Activated CD4-positive, alpha-beta T cell treated with anti-CD3 and anti-CD28 coated beads for 36 hours (primary cell): ENCODE measurements at regions not wholly inside any gene's neighbourhood (a gene's known extent, or its start where the extent isn't known, plus 50 kb on each side); places are given as distances from the start of the nearest gene placed in this dataset.
A peak's percentile ranks its signal among the peaks of the same experiment; 100 is the strongest.

Experiments used
- ATAC-seq: fragments of 200-7000 bp; cut with Tn5 transposase; one replicate; pipeline ENCODE4 v1.10.0; 2021; ENCODE audit warnings: mild to moderate bottlenecking, moderate library complexity
- CTCF ChIA-PET: fragments of 350-600 bp; sonication (Branson Sonifier 250); formaldehyde crosslinking; loops from one replicate; lab custom pipeline; 2021; ENCODE audit warnings: antibody characterized with exemption; lab: Charles Lee
- POLR2A ChIA-PET: fragments of 350-600 bp; sonication (Branson Sonifier 250); formaldehyde crosslinking; loops from one replicate; lab custom pipeline; 2021; ENCODE audit warnings: antibody characterized with exemption, inconsistent platforms; lab: Charles Lee
- DNase-seq: peaks from one replicate; pipeline ENCODE4 v3.0.0-alpha.2; 2020
- H3K27ac Mint-ChIP-seq: one replicate; pipeline ENCODE4 v1.8.0; 2021; ENCODE audit warnings: mixed read lengths
- H3K27me3 Mint-ChIP-seq: one replicate; pipeline ENCODE4 v1.8.0; 2021; ENCODE audit warnings: mixed read lengths
- H3K36me3 Mint-ChIP-seq: one replicate; pipeline ENCODE4 v1.8.0; 2021; ENCODE audit warnings: low read depth, mixed read lengths
- H3K4me1 Mint-ChIP-seq: one replicate; pipeline ENCODE4 v1.8.0; 2021; ENCODE audit warnings: mixed read lengths
- H3K4me3 Mint-ChIP-seq: one replicate; pipeline ENCODE4 v1.8.0; 2021; ENCODE audit warnings: mild to moderate bottlenecking, moderate library complexity, mixed read lengths
- H3K9me3 Mint-ChIP-seq: one replicate; pipeline ENCODE4 v1.8.0; 2021; ENCODE audit warnings: low read depth, mixed read lengths
- intact Hi-C, 2 experiments: fragments of 100-400 bp; cut with DNase I in 1 of 2; cut with micrococcal nuclease in 1 of 2; formaldehyde crosslinking; loops; one replicate each; pipeline versions ENCODE4 v1.14.2 to v1.15.1; 2022 to 2024; cut with DNase I, micrococcal nuclease

- ChIA-PET CTCF (interaction anchor here (0.7 to 2.0 kb wide), 6 partner anchors 8 to 539 kb away, joined by 3 to 8 read pairs (median 4); no protein-coding TSS in a partner anchor), POLR2A (no interaction called here)
- DNase-seq, result peak; percentile 85
- Mint-ChIP-seq H3K36me3 (no peaks in the 10 kb centered on the region), H3K4me1 (no peaks in the 10 kb centered on the region), H3K4me3 (no peak overlapping the region), H3K9me3 (no peaks in the 10 kb centered on the region), H3K27ac (no peak overlapping the region), H3K27me3 (peaks cover 3% of the 10 kb centered on the region)
- intact Hi-C loops, result loop anchor here (1.0 to 10.0 kb wide), 9 partner anchors 73 to 909 kb away; no protein-coding TSS in a partner anchor
- ATAC-seq, result peak; percentile 84
These were observed 601.6 kb downstream of the CPS1 start for GRCh38 chr2:211157856-211158463.

DNA sequence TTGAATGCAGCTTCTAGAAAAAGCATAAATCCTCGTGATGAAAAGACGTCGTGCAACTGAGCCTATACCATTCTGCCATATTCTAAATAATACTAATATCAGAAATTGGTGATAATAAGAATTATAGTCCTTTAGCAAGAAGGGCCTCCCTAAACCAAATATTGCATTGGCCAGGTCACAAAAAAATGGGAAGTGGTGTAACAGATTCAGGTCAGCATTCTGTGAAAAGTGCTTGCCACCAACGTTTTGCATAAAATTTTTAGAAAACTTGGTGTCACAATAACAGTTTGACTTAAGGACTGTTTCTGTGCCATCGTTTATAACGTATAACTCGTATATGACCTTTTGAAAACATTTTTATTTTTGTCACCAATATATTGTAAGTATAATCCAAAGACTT lies 603.6 kb downstream of the CPS1 start:
- ATAC-seq, result no peak
- no peak overlapping the region for H3K27ac Mint-ChIP-seq
- no peaks in the 10 kb centered on the region for H3K4me1 Mint-ChIP-seq
- H3K27me3 Mint-ChIP-seq, result peaks cover 4% of the 10 kb centered on the region
- ChIA-PET POLR2A (no interaction called here), CTCF (interaction anchor here (2.0 kb wide), 1 partner anchor 10 kb away, joined by 5 read pairs; no protein-coding TSS in a partner anchor)
- intact Hi-C loops, result loop anchor here (2.0 to 10.0 kb wide), 5 partner anchors 543 to 911 kb away; no protein-coding TSS in a partner anchor
- no peaks in the 10 kb centered on the region for H3K36me3 Mint-ChIP-seq
- no peak overlapping the region for H3K4me3 Mint-ChIP-seq
- DNase-seq, result no peak
- no peaks in the 10 kb centered on the region for H3K9me3 Mint-ChIP-seq

- DNase-seq (no peak), ATAC-seq (no peak)
- H3K36me3 Mint-ChIP-seq, result no peaks in the 10 kb centered on the region
- H3K4me3 Mint-ChIP-seq, result no peak overlapping the region
- intact Hi-C loops, result no loop called here
- H3K4me1 Mint-ChIP-seq, result no peaks in the 10 kb centered on the region
- no peaks in the 10 kb centered on the region for H3K9me3 Mint-ChIP-seq
- CTCF ChIA-PET, result no interaction called here
- POLR2A ChIA-PET, result no interaction called here
- no peak overlapping the region for H3K27ac Mint-ChIP-seq
- H3K27me3 Mint-ChIP-seq, result peaks cover 4% of the 10 kb centered on the region
These were observed 604.8 kb downstream of the CPS1 start for GRCh38 chr2:211161236-211161635.

DNA sequence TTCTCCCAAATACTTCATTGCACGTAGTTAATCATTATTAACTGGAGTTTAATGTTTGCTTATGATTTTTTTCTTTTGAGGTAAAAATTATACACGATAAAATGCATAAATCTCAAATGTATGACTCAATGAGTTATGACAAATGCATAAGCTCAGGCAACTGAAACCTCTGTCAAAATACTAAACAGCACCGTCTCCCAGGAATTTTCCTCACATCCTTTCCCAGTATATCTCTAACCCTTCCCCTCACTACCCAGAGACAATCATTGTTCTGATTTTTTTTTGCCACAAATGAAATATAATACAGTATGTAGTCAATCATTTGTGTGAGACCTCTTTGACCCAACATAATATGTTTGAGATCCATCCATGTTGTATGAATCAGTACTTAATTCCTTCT lies 606.5 kb downstream of the CPS1 start:
- CTCF ChIA-PET, result no interaction called here

DNA sequence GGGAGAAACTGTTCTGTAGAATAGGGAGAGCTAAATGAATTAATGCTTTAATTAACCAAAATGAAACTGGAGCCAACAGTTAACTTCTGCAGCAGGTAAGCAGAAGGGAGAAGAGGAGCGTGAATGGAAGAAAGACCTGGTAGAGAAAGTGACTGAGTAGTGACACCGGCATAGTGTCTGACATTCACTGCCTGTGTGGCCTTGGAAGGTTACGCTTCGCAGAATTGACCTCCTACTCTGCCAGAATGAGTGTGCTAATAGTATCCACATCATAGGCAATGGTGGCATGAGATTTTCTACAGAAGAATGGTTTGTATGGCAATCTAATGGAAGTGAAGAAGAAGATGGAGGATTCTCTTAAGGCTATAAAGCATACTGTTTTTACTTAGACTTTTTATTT lies 614.4 kb downstream of the CPS1 start:
- H3K27ac Mint-ChIP-seq, result no peak overlapping the region

More for the DNA sequence above, 606.5 kb downstream of the CPS1 start:
- POLR2A ChIA-PET, result no interaction called here
- Mint-ChIP-seq H3K4me1 (no peaks in the 10 kb centered on the region), H3K4me3 (no peak overlapping the region), H3K9me3 (no peaks in the 10 kb centered on the region), H3K36me3 (no peaks in the 10 kb centered on the region), H3K27me3 (peaks cover 4% of the 10 kb centered on the region), H3K27ac (no peak overlapping the region)
- DNase-seq (no peak), ATAC-seq (no peak)
- intact Hi-C loops, result no loop called here

DNA sequence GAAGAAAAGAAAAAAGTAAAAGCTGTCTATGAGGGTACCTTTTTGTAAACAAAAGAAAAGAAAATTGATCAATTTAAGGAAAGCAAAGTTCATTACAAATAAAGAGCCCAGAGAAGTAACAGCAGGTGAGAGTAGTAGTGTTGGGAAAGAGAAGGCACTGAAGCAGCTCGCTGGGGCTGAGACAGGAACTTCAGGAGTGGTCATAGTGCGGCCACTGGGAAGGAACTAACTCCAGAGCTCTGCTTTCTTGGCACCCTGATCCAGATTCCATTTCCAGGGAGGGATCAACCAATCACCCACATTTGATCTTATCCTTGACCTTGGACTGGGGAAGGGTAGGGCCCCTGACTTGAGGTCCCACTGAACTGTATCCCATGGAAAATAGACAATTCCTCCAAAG lies 617.6 kb downstream of the CPS1 start:
- Mint-ChIP-seq H3K27ac (no peak overlapping the region), H3K9me3 (no peaks in the 10 kb centered on the region), H3K4me3 (no peak overlapping the region), H3K27me3 (no peaks in the 10 kb centered on the region), H3K4me1 (no peaks in the 10 kb centered on the region), H3K36me3 (no peaks in the 10 kb centered on the region)
- CTCF ChIA-PET, result no interaction called here
- no peak for ATAC-seq
- POLR2A ChIA-PET, result no interaction called here
- no peak for DNase-seq
- intact Hi-C loops, result no loop called here

More for the DNA sequence above, 614.4 kb downstream of the CPS1 start:
- Mint-ChIP-seq H3K9me3 (no peaks in the 10 kb centered on the region), H3K27me3 (no peaks in the 10 kb centered on the region), H3K4me3 (no peak overlapping the region), H3K4me1 (no peaks in the 10 kb centered on the region), H3K36me3 (no peaks in the 10 kb centered on the region)
- intact Hi-C loops, result no loop called here
- ChIA-PET CTCF (no interaction called here), POLR2A (no interaction called here)
- no peak for ATAC-seq
- no peak for DNase-seq

GRCh38 chr2:211174631-211175030 lies 618.2 kb downstream of the CPS1 start:
- CTCF ChIA-PET, result no interaction called here
- intact Hi-C loops, result no loop called here
- no peaks in the 10 kb centered on the region for H3K4me1 Mint-ChIP-seq
- no peak for ATAC-seq
- H3K36me3 Mint-ChIP-seq, result no peaks in the 10 kb centered on the region
- H3K4me3 Mint-ChIP-seq, result no peak overlapping the region
- no peak overlapping the region for H3K27ac Mint-ChIP-seq
- no peaks in the 10 kb centered on the region for H3K9me3 Mint-ChIP-seq
- no peak for DNase-seq
- POLR2A ChIA-PET, result no interaction called here
- no peaks in the 10 kb centered on the region for H3K27me3 Mint-ChIP-seq

GRCh38 chr2:211175956-211176355 lies 619.6 kb downstream of the CPS1 start:
- intact Hi-C loops, result no loop called here
- no peak overlapping the region for H3K4me3 Mint-ChIP-seq
- H3K27me3 Mint-ChIP-seq, result no peaks in the 10 kb centered on the region
- ATAC-seq, result no peak
- ChIA-PET CTCF (no interaction called here), POLR2A (no interaction called here)
- no peaks in the 10 kb centered on the region for H3K36me3 Mint-ChIP-seq
- DNase-seq, result no peak
- no peaks in the 10 kb centered on the region for H3K4me1 Mint-ChIP-seq
- H3K27ac Mint-ChIP-seq, result no peak overlapping the region
- H3K9me3 Mint-ChIP-seq, result no peaks in the 10 kb centered on the region

GRCh38 chr2:211176514-211177141 lies 620.2 kb downstream of the CPS1 start:
- Mint-ChIP-seq H3K27me3 (no peaks in the 10 kb centered on the region), H3K36me3 (no peaks in the 10 kb centered on the region), H3K4me1 (no peaks in the 10 kb centered on the region), H3K27ac (no peak overlapping the region), H3K9me3 (no peaks in the 10 kb centered on the region), H3K4me3 (no peak overlapping the region)
- intact Hi-C loops, result no loop called here
- ATAC-seq, result no peak
- POLR2A ChIA-PET, result no interaction called here
- CTCF ChIA-PET, result no interaction called here
- DNase-seq, result no peak

DNA sequence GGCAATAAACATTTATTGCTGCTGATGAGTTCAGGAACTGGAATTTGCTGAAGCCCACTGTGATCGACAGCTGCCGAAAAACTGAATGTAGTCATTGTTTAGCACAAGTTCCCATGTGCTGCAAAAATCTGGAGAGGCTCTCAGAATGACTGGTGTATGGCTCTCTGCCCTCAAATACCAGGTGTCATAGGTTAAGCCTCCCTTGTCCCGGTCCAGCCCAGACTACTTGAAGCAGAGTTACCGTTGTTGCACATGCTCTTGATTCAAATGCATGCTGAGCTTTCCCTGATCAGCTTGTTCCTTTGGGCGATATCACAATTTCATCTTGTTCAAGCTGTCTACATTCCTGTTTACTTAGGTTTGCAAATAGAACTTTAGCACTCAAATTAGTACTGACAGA lies 625.2 kb downstream of the CPS1 start:
- Mint-ChIP-seq H3K9me3 (no peaks in the 10 kb centered on the region), H3K27me3 (no peaks in the 10 kb centered on the region), H3K4me3 (no peak overlapping the region), H3K36me3 (no peaks in the 10 kb centered on the region), H3K27ac (no peak overlapping the region), H3K4me1 (no peaks in the 10 kb centered on the region)
- intact Hi-C loops, result no loop called here
- CTCF ChIA-PET, result interaction anchor here (1.1 kb wide), 1 partner anchor 83 kb away, joined by 5 read pairs; no protein-coding TSS in a partner anchor
- no peak for DNase-seq
- POLR2A ChIA-PET, result no interaction called here
- no peak for ATAC-seq

DNA sequence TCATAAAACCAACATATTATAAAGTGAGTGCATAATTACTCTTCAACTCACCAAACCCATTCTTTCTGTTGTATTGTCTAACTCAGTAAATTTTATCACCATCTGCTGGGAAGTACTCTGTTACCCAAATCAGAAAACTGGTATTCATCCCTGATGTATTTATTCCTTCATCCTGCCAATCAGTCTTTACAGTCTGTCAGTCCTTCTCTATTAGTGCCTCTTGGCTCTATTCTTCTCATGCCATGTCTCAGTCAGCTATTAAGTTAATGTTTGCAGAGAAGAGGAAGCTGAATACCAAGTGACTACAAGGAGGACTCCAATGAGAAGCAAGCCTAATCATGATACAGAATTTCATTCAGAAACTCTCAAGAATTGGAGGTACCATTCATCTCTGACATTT lies 631.2 kb downstream of the CPS1 start:
- ATAC-seq (no peak), DNase-seq (no peak)
- intact Hi-C loops, result no loop called here
- POLR2A ChIA-PET, result no interaction called here
- Mint-ChIP-seq H3K27me3 (no peaks in the 10 kb centered on the region), H3K9me3 (no peaks in the 10 kb centered on the region), H3K4me1 (no peaks in the 10 kb centered on the region), H3K27ac (no peak overlapping the region), H3K4me3 (no peak overlapping the region), H3K36me3 (no peaks in the 10 kb centered on the region)
- CTCF ChIA-PET, result no interaction called here

- ATAC-seq, result no peak
- POLR2A ChIA-PET, result no interaction called here
- no peaks in the 10 kb centered on the region for H3K36me3 Mint-ChIP-seq
- no peak overlapping the region for H3K27ac Mint-ChIP-seq
- CTCF ChIA-PET, result no interaction called here
- intact Hi-C loops, result no loop called here
- H3K27me3 Mint-ChIP-seq, result no peaks in the 10 kb centered on the region
- DNase-seq, result no peak
- no peaks in the 10 kb centered on the region for H3K4me1 Mint-ChIP-seq
- no peaks in the 10 kb centered on the region for H3K9me3 Mint-ChIP-seq
- H3K4me3 Mint-ChIP-seq, result no peak overlapping the region
These were observed 647.6 kb downstream of the CPS1 start for GRCh38 chr2:211203986-211204385.
